PC-3 (cell line): ENCODE measurements at regions not wholly inside any gene's neighbourhood (a gene's known extent, or its start where the extent isn't known, plus 50 kb on each side); places are given as distances from the start of the nearest gene placed in this dataset.

Source experiments
- CTCF ChIP-seq: fragments of 300-600 bp; sonication (generic); conservative IDR thresholded peaks from 2 replicates; pipeline ENCODE4 v1.5.1; 2017; ENCODE audit warnings: antibody characterized with exemption, low read depth, mild to moderate bottlenecking, low read length
- EZH2 ChIP-seq: fragments of 300-600 bp; sonication (generic); IDR thresholded peaks from one replicate; pipeline ENCODE4 v1.6.1; 2017; ENCODE audit warnings: antibody characterized with exemption, mild to moderate bottlenecking, low read length; ENCODE audit not compliant: unreplicated experiment
- EZH2phosphoT487 ChIP-seq: fragments of 300-600 bp; sonication (generic); IDR thresholded peaks from 2 replicates; pipeline ENCODE4 v1.6.1; 2018; ENCODE audit warnings: mild to moderate bottlenecking, antibody characterized with exemption, low read length, borderline replicate concordance

- TF ChIP-seq CTCF (no peak), EZH2 (no peak), EZH2phosphoT487 (no peak)
Observed at GRCh38 chr16:79326549-79326948, 274.0 kb downstream of the MAF start.
